Immature natural killer cell (primary cell): ENCODE measurements at regions not wholly inside any gene's neighbourhood (a gene's known extent, or its start where the extent isn't known, plus 50 kb on each side); places are given as distances from the start of the nearest gene placed in this dataset.

Experiments used
- DNase-seq, 3 donors: peaks; one replicate each; pipeline ENCODE4 v3.0.0; 2022; ENCODE audit warnings: mixed read lengths in 1 of 3
- H3K27ac Mint-ChIP-seq, 6 donors: one replicate each; pipeline ENCODE4 v1.8.0; 2020; ENCODE audit warnings: mixed read lengths in 6 of 6, mild to moderate bottlenecking in 5 of 6, inconsistent platforms in 4 of 6, moderate library complexity in 3 of 6
- H3K27me3 Mint-ChIP-seq, 3 donors: one replicate each; pipeline ENCODE4 v1.8.0; 2020 to 2021; ENCODE audit warnings: low read depth in 3 of 3, mild to moderate bottlenecking in 3 of 3, mixed read lengths in 3 of 3, moderate library complexity in 3 of 3, inconsistent platforms in 1 of 3
- H3K36me3 Mint-ChIP-seq, 3 donors: one replicate each; pipeline ENCODE4 v1.8.0; 2020; ENCODE audit warnings: mixed read lengths in 3 of 3, inconsistent platforms in 2 of 3, mild to moderate bottlenecking in 2 of 3
- H3K4me1 Mint-ChIP-seq, 2 donors: one replicate each; pipeline ENCODE4 v1.8.0; 2020; ENCODE audit warnings: inconsistent platforms in 2 of 2, mild to moderate bottlenecking in 2 of 2, mixed read lengths in 2 of 2, moderate library complexity in 1 of 2
- H3K4me3 Mint-ChIP-seq, 5 donors: one replicate each; pipeline ENCODE4 v1.8.0; 2020; ENCODE audit warnings: mild to moderate bottlenecking in 5 of 5, mixed read lengths in 5 of 5, inconsistent platforms in 3 of 5, moderate library complexity in 3 of 5
- H3K9me3 Mint-ChIP-seq, 6 donors: one replicate each; pipeline ENCODE4 v1.8.0; 2020; ENCODE audit warnings: mild to moderate bottlenecking in 6 of 6, mixed read lengths in 6 of 6, inconsistent platforms in 4 of 6, moderate library complexity in 3 of 6

DNA sequence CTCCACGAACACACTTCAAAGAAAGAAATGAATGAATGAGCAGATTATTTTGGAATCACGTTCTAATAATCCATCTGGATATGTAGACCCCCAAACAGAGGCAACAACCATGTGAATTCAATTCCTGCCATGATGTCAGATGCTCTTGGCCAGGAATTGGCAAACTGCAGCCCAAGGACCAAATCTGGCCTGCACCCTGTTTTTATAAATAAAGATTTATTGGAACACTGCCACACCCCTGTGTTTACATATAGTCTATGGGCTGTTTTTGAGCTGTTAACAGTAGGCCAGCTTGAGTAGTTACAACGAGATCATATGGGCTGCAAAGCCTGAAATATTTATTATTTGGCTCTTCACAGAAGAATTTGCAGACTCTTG lies 336.0 kb upstream of the ZFHX3 start:
- DNase-seq = no peak
- Mint-ChIP-seq H3K27ac (no peak overlapping the region), H3K4me3 (no peak overlapping the region), H3K27me3 (peaks cover 0 to 5% (median 2%) of the 10 kb centered on the region in 3 donors), H3K36me3 (no peaks in the 10 kb centered on the region), H3K4me1 (no peaks in the 10 kb centered on the region), H3K9me3 (peaks cover 0 to 3% (median 0%) of the 10 kb centered on the region in 6 donors)

DNA sequence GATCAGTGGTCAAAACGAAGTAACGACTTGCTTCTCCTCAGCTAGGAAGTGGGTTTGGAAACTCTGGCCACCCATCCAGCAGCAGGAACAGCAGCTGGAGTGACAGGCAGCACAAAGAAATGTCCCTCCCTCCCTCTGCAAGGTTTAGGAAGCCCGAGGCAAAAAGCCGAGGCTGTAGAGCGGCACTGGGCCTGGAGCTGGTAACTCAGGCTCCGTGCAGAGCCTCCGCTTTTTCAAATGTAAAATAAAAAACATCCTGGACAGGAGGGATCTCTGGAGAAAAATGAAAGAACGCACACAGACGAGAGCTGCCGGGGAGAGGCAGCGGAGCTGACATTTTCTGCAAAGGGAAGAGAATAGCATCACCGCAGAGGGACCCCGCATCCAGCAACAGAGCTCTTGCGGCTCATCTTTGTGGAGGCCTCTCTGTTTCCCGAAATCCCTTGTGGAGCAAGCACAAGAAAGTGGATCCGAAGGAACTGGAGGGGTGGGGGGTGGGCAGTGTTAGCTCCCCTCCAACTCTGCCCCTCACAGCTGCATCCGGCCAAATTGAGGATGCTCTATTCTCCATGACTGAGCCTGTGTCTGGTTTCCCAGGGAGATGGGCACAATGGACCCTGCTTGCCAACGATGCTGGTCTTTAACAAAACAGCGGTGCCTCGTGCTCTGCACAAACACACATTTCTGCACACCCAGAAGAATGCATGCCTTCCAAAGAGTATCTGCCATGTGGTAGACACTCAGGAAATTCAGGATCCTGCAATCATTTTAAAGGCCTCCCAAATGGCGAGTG lies 335.5 kb upstream of the ZFHX3 start:
- H3K4me3 Mint-ChIP-seq = no peak overlapping the region
- no peak overlapping the region for H3K27ac Mint-ChIP-seq
- H3K36me3 Mint-ChIP-seq = no peaks in the 10 kb centered on the region
- H3K27me3 Mint-ChIP-seq = peaks cover 0 to 3% (median 0%) of the 10 kb centered on the region in 3 donors
- H3K9me3 Mint-ChIP-seq = peaks cover 0 to 3% (median 0%) of the 10 kb centered on the region in 6 donors
- no peak for DNase-seq
- no peaks in the 10 kb centered on the region for H3K4me1 Mint-ChIP-seq

DNA sequence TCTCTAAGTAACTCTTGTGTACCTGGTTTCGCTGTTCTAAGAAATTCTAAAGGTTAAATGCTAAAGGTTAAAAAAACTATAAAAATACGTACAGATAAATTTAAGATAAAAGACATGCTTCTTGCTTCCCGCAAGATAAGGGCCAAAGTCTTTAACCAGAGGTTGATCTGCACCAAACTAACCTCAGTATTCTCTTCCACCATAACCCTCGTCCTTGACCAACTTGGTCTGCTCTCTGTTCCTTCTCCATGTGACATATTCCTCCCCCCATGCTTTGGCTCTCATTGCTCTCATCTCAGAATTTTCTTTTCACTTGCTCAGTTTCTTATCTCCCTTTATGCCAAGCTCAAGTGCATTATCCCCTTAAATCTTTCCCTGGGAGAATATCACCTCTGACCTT lies 330.5 kb upstream of the ZFHX3 start:
- Mint-ChIP-seq H3K4me3 (no peak overlapping the region), H3K9me3 (peaks cover 0 to 5% (median 0%) of the 10 kb centered on the region in 6 donors), H3K27me3 (peaks cover 0 to 4% (median 3%) of the 10 kb centered on the region in 3 donors), H3K4me1 (no peaks in the 10 kb centered on the region), H3K36me3 (no peaks in the 10 kb centered on the region), H3K27ac (no peak overlapping the region)
- DNase-seq = no peak

DNA sequence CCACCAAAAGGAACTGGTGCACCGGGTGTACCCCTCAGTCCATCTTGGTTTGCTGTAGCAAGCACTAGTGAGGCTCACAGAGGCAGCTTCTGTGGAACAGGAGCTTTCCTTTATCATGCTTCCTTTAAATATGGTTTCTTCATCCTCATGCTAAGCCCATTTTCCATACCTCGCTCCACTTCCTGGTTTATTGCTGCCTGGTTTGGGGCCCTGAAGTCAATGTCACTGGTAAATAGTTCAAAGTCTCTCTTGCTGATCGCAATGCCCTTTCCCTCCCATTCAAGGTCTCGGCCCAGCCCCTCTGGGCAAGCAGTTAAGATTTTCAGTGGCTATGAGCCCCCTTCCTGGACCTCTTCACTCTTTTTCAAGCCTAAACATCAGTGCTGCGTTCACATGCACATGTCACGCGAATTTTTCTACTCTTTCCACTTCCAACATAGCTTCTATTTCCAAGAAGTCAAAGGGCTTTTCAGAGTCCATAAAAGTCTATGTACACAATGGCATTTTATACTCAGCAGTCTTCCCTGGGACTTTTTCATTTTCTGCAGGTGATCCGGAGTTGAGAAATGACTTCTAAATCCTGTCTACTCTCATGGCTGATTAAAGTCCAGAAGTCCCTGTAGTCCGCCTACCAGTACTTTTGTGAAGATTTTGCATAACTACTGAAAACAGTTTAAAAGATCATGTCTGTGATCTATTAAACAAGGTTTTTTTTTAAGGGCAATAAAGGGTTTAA lies 323.8 kb upstream of the ZFHX3 start:
- H3K4me1 Mint-ChIP-seq = no peaks in the 10 kb centered on the region
- no peaks in the 10 kb centered on the region for H3K36me3 Mint-ChIP-seq
- H3K4me3 Mint-ChIP-seq = no peak overlapping the region
- H3K27ac Mint-ChIP-seq = no peak overlapping the region
- DNase-seq = no peak
- peaks cover 0 to 2% (median 0%) of the 10 kb centered on the region in 3 donors for H3K27me3 Mint-ChIP-seq
- peaks cover 0 to 4% (median 0%) of the 10 kb centered on the region in 6 donors for H3K9me3 Mint-ChIP-seq

- Mint-ChIP-seq H3K4me1 (no peaks in the 10 kb centered on the region), H3K4me3 (no peak overlapping the region), H3K27me3 (no peaks in the 10 kb centered on the region), H3K27ac (no peak overlapping the region), H3K36me3 (no peaks in the 10 kb centered on the region), H3K9me3 (peaks cover 0 to 4% (median 0%) of the 10 kb centered on the region in 6 donors)
- no peak for DNase-seq
These were observed 321.9 kb upstream of the ZFHX3 start for GRCh38 chr16:73369851-73370250.

GRCh38 chr16:73368715-73369114 lies 320.8 kb upstream of the ZFHX3 start:
- DNase-seq = no peak
- H3K36me3 Mint-ChIP-seq = no peaks in the 10 kb centered on the region
- H3K4me3 Mint-ChIP-seq = no peak overlapping the region
- H3K27me3 Mint-ChIP-seq = no peaks in the 10 kb centered on the region
- H3K4me1 Mint-ChIP-seq = no peaks in the 10 kb centered on the region
- H3K9me3 Mint-ChIP-seq = peaks cover 0 to 2% (median 0%) of the 10 kb centered on the region in 6 donors
- no peak overlapping the region for H3K27ac Mint-ChIP-seq

DNA sequence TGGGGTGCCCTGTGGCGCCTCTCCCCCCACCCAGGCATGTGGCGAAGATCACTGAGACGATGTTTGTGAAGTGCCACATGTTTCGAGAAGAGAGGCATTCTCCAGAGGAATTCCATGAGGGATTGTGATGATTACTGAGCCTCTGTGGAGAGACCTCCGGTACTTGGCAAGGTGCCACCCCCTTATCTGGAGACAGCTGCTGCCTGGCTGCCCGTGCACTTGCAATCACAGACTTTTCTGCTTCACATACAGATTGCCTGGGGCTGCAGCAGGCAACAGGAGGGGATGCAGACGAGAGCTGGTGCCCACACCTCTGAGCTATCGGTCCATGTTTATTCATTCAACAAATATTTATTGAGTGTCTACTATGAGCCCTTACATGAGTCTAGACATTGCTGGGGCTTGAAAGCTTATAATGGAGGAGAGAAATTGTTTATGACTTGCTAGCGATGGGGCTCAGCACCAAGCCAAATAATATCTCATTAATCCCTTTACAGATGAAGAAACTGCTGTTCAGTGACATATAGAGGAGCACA lies 317.2 kb upstream of the ZFHX3 start:
- Mint-ChIP-seq H3K36me3 (no peaks in the 10 kb centered on the region), H3K4me1 (no peaks in the 10 kb centered on the region), H3K27ac (no peak overlapping the region), H3K4me3 (no peak overlapping the region), H3K9me3 (peaks cover 0 to 2% (median 0%) of the 10 kb centered on the region in 6 donors), H3K27me3 (no peaks in the 10 kb centered on the region)
- no peak for DNase-seq

DNA sequence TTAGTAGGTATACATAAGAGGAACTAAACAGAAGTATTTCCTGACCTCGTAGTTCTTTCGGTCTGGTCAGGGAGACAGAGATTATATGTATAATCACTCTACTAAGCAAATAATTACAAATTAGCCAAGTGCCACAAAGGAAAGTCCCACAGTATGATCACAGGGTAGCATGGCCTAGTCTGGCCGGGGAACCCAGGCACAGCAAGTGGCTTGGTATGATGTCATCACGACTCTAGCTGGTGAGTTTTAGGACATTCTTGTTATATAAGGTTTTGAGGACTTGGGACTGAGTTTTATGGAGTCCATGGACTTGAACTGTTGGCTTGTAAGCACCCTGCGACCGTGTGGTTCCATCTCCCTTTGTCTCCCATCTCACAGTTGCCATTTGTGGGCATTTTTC lies 316.5 kb upstream of the ZFHX3 start:
- DNase-seq = no peak
- Mint-ChIP-seq H3K27ac (no peak overlapping the region), H3K36me3 (no peaks in the 10 kb centered on the region), H3K9me3 (no peaks in the 10 kb centered on the region), H3K27me3 (no peaks in the 10 kb centered on the region), H3K4me3 (no peak overlapping the region), H3K4me1 (no peaks in the 10 kb centered on the region)

- no peak for DNase-seq
- H3K9me3 Mint-ChIP-seq = no peaks in the 10 kb centered on the region
- no peak overlapping the region for H3K27ac Mint-ChIP-seq
- H3K4me3 Mint-ChIP-seq = no peak overlapping the region
- no peaks in the 10 kb centered on the region for H3K4me1 Mint-ChIP-seq
- no peaks in the 10 kb centered on the region for H3K27me3 Mint-ChIP-seq
- H3K36me3 Mint-ChIP-seq = no peaks in the 10 kb centered on the region
These were observed 313.1 kb upstream of the ZFHX3 start for GRCh38 chr16:73361061-73361460.

DNA sequence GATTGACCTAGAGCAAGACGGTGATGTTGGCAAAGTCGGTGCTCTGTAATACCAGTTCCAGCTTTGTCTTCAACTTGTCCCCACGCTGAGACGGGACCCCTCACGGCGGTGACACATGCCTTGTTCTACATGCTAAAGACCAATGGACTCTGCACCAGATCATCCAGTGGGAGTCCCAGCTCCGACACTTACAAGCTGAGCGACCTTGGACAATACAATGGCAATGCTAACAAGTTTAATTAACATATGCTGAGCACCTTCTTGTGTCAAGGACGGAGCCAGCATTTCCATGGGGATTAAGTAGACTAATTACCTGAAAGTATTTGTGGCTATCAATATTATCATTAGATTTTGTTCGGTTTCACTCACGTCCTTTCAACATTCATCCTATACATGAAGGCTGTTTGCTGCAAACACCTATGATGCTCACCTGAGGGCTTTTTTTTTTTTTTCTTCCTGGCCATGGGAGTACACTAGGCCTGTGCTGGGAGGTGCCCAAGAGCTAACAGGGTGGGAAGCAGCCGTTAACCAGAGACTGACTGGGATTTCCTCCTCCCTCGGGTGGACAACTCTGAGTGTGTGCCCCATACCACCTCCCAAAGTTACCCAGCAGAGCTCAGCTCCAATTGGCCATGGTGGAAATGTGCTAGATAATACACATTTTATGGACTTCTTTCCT lies 308.6 kb upstream of the ZFHX3 start:
- H3K27ac Mint-ChIP-seq = no peak overlapping the region
- H3K27me3 Mint-ChIP-seq = peaks cover 0 to 2% (median 0%) of the 10 kb centered on the region in 3 donors
- no peaks in the 10 kb centered on the region for H3K4me1 Mint-ChIP-seq
- no peak overlapping the region for H3K4me3 Mint-ChIP-seq
- DNase-seq = no peak
- H3K36me3 Mint-ChIP-seq = no peaks in the 10 kb centered on the region
- peaks cover 0 to 2% (median 0%) of the 10 kb centered on the region in 6 donors for H3K9me3 Mint-ChIP-seq

DNA sequence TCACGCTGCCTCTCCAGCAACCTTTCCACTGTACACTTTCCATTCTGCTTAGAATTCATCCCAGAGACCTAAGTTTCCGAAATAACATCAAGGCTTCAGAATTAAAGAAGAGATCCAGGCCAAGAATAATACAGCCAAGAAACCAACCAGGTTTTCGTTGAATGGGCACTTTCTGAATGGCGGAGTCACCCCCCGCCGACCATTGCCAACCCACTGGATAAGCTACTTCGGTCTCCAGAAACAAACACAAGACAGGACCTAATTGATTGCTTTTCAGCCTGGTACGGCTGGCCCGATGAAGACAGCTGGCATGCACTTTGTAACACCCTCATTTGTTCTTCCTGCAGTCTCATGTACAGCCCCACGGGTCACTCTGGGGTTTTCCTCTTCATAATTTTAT lies 308.1 kb upstream of the ZFHX3 start:
- no peaks in the 10 kb centered on the region for H3K4me1 Mint-ChIP-seq
- peaks cover 0 to 2% (median 0%) of the 10 kb centered on the region in 6 donors for H3K9me3 Mint-ChIP-seq
- H3K4me3 Mint-ChIP-seq = no peak overlapping the region
- no peak overlapping the region for H3K27ac Mint-ChIP-seq
- H3K36me3 Mint-ChIP-seq = no peaks in the 10 kb centered on the region
- H3K27me3 Mint-ChIP-seq = peaks cover 0 to 2% (median 0%) of the 10 kb centered on the region in 3 donors
- no peak for DNase-seq

DNA sequence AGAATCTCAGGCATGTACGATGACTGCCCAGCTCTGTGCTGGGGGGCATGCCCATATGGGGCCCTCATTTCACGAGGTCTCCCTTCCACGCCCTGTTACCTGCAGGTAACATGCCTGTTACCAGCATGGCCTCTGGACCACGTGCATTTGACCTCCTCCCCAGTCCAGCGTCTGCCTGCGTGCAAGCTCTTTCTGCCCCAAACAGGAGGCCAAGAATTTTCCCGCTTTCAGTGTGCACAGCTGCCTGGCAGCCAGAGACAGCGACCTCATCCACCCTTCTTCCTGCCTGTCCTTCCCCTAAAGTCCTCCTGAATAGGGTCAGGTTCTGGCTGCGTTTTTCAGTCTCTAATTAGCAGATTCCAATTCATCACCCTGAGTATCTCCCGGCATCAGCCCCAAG lies 306.5 kb upstream of the ZFHX3 start:
- Mint-ChIP-seq H3K36me3 (no peaks in the 10 kb centered on the region), H3K4me3 (no peak overlapping the region), H3K27me3 (peaks cover 0 to 4% (median 0%) of the 10 kb centered on the region in 3 donors), H3K9me3 (peaks cover 0 to 2% (median 0%) of the 10 kb centered on the region in 6 donors), H3K4me1 (no peaks in the 10 kb centered on the region), H3K27ac (no peak overlapping the region)
- DNase-seq = no peak

DNA sequence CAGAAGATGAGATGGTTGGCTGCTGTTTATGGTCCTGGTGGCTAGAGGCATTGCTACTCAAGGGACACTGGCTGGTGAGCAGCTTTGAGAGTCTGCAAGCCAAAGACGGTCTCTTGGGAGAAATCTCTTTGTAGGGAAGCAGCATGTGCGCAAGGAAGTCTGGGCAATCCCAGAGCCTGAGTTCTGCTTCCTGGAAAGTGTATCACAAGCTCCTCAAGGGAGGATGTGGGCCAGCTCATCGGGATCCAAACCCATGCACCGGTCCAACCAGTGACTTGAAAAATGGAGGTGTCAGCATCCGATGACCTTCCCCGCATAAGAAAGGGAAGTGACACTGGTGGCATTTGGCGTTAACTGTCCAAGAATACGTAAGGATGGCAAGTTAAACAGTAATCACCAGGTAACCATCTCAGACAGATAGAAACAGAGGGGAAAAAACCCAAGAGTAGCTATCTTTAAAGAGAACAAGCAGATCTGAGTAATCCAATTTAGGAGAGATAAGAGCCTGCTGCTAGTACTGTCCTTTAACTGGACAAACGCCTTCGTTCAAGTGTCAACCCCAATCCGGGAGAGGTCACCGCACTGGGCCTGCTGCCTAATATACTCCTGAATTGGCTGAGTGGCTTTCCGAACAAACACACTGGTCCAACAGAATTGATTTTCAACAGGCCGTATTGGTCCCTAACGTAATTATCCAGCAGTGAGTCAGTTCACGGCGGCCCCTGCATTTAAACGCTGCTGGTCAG lies 303.0 kb upstream of the ZFHX3 start:
- H3K4me3 Mint-ChIP-seq = no peak overlapping the region
- peaks cover 0 to 2% (median 0%) of the 10 kb centered on the region in 6 donors for H3K9me3 Mint-ChIP-seq
- no peaks in the 10 kb centered on the region for H3K4me1 Mint-ChIP-seq
- H3K27ac Mint-ChIP-seq = no peak overlapping the region
- H3K36me3 Mint-ChIP-seq = no peaks in the 10 kb centered on the region
- H3K27me3 Mint-ChIP-seq = peaks cover 0 to 4% (median 0%) of the 10 kb centered on the region in 3 donors
- no peak for DNase-seq
